BJ (cell line): ENCODE measurements at regions not wholly inside any gene's neighbourhood (a gene's known extent, or its start where the extent isn't known, plus 50 kb on each side); places are given as distances from the start of the nearest gene placed in this dataset.
A peak's percentile ranks its signal among the peaks of the same experiment; 100 is the strongest.
"Not testable (repeated sequence)": the region's sequence is repeated elsewhere in the genome, so short reads cannot be mapped to it uniquely, and the experiment has no call there.

Source experiments
- CTCF ChIA-PET: fragments of 350-600 bp; formaldehyde crosslinking; extraction: SDS; loops from one replicate; lab custom pipeline; 2021; ENCODE audit warnings: antibody characterized with exemption, inconsistent platforms; lab: Yijun Ruan, JAX
- POLR2A ChIA-PET: fragments of 300-600 bp; sonication (Branson Sonifier 250); formaldehyde crosslinking; extraction: SDS; loops from one replicate; lab custom pipeline; 2021; ENCODE audit warnings: antibody characterized with exemption; lab: Charles Lee
- DNase-seq: peaks from one replicate; pipeline ENCODE4 v3.0.0-alpha.2; 2011; ENCODE audit warnings: low read depth
- H3K27me3 ChIP-seq: 2 replicates; pipeline ENCODE4 v1.6.0; 2011; ENCODE audit warnings: low read length; ENCODE audit not compliant: control insufficient read depth, insufficient read depth
- H3K36me3 ChIP-seq: 2 replicates; pipeline ENCODE4 v1.5.1; 2011; ENCODE audit warnings: low read length; ENCODE audit not compliant: control insufficient read depth, insufficient read depth
- H3K4me3 ChIP-seq: 2 replicates; pipeline ENCODE4 v1.5.1; 2011; ENCODE audit warnings: low read depth, mild to moderate bottlenecking, control low read depth, low read length
- TF ChIP-seq, protein P1 (sequence below): IDR thresholded peaks from 2 replicates; pipeline ENCODE4 v1.5.1; 2011; ENCODE audit warnings: low read depth, mild to moderate bottlenecking, control low read depth, inconsistent platforms, low read length, moderate library complexity; ENCODE audit not compliant: insufficient read depth

DNA sequence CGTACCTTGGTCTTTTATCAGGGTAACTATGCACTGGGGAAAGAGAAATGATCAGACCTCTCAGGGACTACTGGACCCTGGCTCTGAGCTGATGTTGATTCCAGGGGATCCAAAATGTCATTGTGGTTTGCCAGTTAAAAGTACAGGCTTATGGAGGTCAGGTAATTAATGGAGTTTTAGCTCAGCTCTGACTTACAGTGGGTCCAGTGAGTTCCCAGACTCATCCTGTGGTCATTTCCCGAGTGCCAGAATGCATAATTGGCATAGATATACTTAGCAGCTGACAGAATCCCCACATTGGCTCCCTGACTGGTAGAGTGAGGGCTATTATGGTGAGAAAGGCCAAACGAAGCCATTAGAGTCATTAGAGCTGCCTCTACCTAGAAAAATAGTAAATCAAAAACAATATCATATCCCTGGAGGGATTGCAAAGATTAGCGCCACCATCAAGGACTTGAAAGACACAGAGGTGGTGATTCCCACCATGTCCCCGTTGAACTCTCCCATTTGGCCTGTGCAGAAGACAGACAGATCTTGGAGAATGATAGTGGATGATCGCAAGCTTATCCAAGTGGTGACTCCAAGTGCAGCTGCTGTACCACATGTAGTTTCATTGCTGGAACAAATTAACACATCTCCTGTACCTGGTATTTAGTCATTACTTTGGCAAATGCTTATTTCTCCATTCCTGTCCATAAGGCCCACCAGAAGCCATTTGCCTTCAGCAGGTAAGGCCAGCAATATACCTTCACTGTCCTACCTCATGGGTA lies 152.4 kb downstream of the THBS2 start:
- POLR2A ChIA-PET: no interaction called here
- no peaks in the 10 kb centered on the region for H3K27me3 ChIP-seq
- TF ChIP-seq, protein P1, sequence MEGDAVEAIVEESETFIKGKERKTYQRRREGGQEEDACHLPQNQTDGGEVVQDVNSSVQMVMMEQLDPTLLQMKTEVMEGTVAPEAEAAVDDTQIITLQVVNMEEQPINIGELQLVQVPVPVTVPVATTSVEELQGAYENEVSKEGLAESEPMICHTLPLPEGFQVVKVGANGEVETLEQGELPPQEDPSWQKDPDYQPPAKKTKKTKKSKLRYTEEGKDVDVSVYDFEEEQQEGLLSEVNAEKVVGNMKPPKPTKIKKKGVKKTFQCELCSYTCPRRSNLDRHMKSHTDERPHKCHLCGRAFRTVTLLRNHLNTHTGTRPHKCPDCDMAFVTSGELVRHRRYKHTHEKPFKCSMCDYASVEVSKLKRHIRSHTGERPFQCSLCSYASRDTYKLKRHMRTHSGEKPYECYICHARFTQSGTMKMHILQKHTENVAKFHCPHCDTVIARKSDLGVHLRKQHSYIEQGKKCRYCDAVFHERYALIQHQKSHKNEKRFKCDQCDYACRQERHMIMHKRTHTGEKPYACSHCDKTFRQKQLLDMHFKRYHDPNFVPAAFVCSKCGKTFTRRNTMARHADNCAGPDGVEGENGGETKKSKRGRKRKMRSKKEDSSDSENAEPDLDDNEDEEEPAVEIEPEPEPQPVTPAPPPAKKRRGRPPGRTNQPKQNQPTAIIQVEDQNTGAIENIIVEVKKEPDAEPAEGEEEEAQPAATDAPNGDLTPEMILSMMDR: no peak
- CTCF ChIA-PET: interaction anchor here (1.0 kb wide), 1 partner anchor 419 kb away, joined by 4 read pairs; no protein-coding TSS in a partner anchor
- no peaks in the 10 kb centered on the region for H3K36me3 ChIP-seq
- no peak overlapping the region for H3K4me3 ChIP-seq
- no peak for DNase-seq

DNA sequence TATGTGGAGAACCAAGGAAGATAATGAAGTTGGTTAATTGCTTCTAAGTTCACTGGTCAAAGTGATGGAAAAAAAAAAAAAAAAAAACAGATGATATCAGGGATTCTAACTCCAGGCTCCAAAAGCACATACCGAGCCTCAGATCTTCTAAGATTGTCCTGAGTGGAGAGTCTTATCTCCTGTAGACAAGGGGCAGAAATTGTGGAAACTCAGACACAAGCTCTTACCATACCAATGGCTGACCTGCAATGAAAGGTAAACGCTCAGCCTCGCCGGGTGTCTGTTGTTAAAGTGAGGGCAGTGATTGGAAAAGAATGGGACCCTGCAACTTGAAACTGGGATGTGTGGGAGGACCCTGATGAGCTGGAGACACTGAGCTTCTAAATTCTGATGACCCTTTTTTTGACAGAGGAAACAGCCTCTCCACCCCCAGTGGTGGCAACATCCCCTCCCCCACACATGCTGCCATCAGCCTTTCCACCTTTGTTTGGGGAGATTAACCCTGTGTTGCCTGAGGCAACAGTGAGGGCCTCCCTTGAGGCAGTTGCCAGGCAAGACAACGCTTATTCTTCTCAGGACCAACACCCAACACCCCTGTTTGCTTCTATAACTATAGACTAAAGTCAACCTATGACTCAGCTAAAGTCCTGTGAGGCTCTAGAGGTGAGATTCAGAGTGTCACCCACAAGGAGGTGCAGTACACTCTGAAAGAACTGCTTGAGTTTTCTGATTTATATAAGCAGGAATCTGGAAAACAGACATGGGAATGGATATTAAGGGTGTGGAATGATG lies 154.0 kb downstream of the THBS2 start:
- no peak for DNase-seq
- ChIA-PET CTCF (no interaction called here), POLR2A (no interaction called here)
- no peak overlapping the region for H3K4me3 ChIP-seq
- H3K36me3 ChIP-seq: no peaks in the 10 kb centered on the region
- no peaks in the 10 kb centered on the region for H3K27me3 ChIP-seq
- TF ChIP-seq, protein P1: 0 out of 2 replicates have a peak, but pooled peaks have one; percentile 12

DNA sequence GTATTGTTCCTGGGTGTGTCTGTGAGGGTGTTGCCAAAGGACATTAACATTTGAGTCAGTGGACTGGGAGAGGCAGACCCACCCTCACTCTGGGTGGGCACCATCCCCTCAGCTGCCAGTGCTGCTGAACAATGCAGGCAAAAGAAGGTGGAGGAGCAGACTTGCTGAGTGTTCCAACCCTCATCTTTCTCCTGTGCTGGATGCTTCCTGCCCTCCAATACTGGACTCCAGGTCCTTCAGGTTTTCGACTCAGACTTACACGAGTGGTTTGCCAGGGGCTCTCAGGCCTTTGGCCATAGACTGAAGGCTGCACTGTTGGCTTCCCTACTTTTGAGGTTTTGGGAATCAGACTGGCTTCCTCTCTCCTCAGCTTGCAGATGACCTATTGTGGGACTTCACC lies 155.0 kb downstream of the THBS2 start:
- H3K36me3 ChIP-seq, H3K27me3 ChIP-seq, DNase-seq, H3K4me3 ChIP-seq: not testable (repeated sequence)
- POLR2A ChIA-PET: interaction anchor here (1.3 kb wide), 1 partner anchor 11 kb away, joined by 4 read pairs; no protein-coding TSS in a partner anchor
- CTCF ChIA-PET: interaction anchor here (1.6 kb wide), 2 partner anchors 13 to 87 kb away, joined by 3 to 9 read pairs; no protein-coding TSS in a partner anchor

DNA sequence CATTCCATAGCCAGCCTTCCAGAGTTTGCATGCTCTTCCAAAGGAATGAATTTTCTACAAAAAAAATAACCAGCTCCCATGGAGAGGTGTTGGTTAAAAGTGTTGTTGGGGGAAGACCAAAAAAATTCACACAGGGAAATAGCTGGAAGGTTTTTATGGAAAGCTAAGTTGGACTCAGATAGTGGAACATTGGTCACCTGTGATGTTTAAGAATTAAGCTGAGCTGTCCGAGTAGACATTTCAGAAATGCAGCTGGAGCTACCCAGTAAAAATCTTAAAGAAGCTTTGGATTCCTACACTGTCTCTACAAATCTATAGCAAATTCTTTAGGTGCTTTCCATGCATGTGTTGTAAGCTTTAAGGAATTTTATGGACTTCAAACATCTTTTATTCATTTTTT lies 155.5 kb downstream of the THBS2 start:
- CTCF ChIA-PET: interaction anchor here (1.6 kb wide), 2 partner anchors 13 to 88 kb away, joined by 3 to 9 read pairs; no protein-coding TSS in a partner anchor
- POLR2A ChIA-PET: interaction anchor here (1.3 kb wide), 1 partner anchor 10 kb away, joined by 4 read pairs; no protein-coding TSS in a partner anchor
- no peaks in the 10 kb centered on the region for H3K27me3 ChIP-seq
- no peak overlapping the region for H3K4me3 ChIP-seq
- no peaks in the 10 kb centered on the region for H3K36me3 ChIP-seq
- TF ChIP-seq, protein P1: no peak
- DNase-seq: no peak

DNA sequence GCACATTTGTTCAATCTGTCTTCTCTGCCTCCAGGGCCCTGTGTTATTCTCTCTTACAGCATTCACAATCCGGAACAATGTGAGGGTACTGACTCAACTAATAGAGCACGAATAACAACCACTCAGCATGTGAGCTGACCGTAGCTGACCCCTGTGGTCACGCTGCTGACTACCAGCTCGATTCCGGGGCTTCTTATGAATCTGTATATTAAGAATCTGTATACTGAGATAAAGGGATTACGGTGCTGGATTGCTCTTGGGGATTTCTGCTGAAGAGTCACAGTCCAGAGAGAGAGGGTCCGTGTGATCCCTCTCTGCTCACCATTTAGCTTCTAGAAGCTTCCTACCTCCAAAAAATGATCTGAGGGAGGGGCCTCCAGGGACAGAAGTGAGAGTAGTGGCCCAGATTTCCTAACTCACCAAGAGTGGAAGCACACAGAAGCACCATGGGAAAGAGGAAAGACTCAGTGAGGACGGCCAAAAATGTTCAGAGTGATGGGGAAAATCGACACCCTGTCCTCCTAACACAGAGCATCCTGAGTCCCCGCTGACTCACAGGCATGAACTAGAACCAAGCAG lies 156.2 kb downstream of the THBS2 start:
- TF ChIP-seq, protein P1: no peak
- DNase-seq: peak; percentile 97
- ChIA-PET CTCF (interaction anchor here (0.8 to 1.6 kb wide), 5 partner anchors 9 to 89 kb away, joined by 3 to 9 read pairs (median 5); no protein-coding TSS in a partner anchor), POLR2A (interaction anchor here (1.3 kb wide), 1 partner anchor 10 kb away, joined by 4 read pairs; no protein-coding TSS in a partner anchor)
- Histone ChIP-seq H3K36me3 (no peaks in the 10 kb centered on the region), H3K27me3 (no peaks in the 10 kb centered on the region), H3K4me3 (no peak overlapping the region)
